ENCODE measurements at regions not wholly inside any gene's neighbourhood (a gene's known extent, or its start where the extent isn't known, plus 50 kb on each side); places are given as distances from the start of the nearest gene placed in this dataset.

GRCh38 chr4:101660607-101661006, 129.9 kb upstream of the BANK1 start:
- Histone ChIP-seq H3K4me2 (ENCODE audit: low read depth, low read length, poor library complexity, severe bottlenecking) (no peak overlapping the region), H3K9ac (ENCODE audit: low read depth, low read length, poor library complexity, severe bottlenecking) (no peak overlapping the region), H4K20me1 (ENCODE audit: insufficient read depth, low read length, poor library complexity, severe bottlenecking) (no peaks in the 10 kb centered on the region), H3K9me3 (ENCODE audit: insufficient read depth, low read depth, low read length) (no peaks in the 10 kb centered on the region), H3K36me3 (ENCODE audit: insufficient read depth, low read length) (no peaks in the 10 kb centered on the region), H3K9me2 (replicated peaks; ENCODE audit: low read depth, low read length) (no peaks in the 10 kb centered on the region), H2AFZ (ENCODE audit: low read length) (no peak overlapping the region), H3K27me3 (ENCODE audit: insufficient read depth, low read length, poor library complexity, severe bottlenecking) (no peaks in the 10 kb centered on the region), H3F3A (ENCODE audit: low read depth) (no peaks in the 10 kb centered on the region), H3K4me3 (ENCODE audit: low read length, poor library complexity, severe bottlenecking) (no peak overlapping the region), H3K4me1 (ENCODE audit: insufficient read depth, low read length, poor library complexity, severe bottlenecking) (no peaks in the 10 kb centered on the region), H3K79me2 (ENCODE audit: insufficient read depth, low read length) (no peaks in the 10 kb centered on the region)
- TF ChIP-seq EZH2phosphoT487 (IDR thresholded peaks at IDR 0.05; ENCODE audit: borderline replicate concordance) (no peak), CTCF (conservative IDR thresholded peaks at IDR 0.05; ENCODE audit: low read length) (no peak)

- no peak overlapping the region for H3K4me3 ChIP-seq (ENCODE audit: low read length, poor library complexity, severe bottlenecking)
- H3K79me2 ChIP-seq (ENCODE audit: insufficient read depth, low read length) = no peaks in the 10 kb centered on the region
- no peak overlapping the region for H3K4me2 ChIP-seq (ENCODE audit: low read depth, low read length, poor library complexity, severe bottlenecking)
- H3F3A ChIP-seq (ENCODE audit: low read depth) = no peaks in the 10 kb centered on the region
- H3K9me3 ChIP-seq (ENCODE audit: insufficient read depth, low read depth, low read length) = no peaks in the 10 kb centered on the region
- H3K27me3 ChIP-seq (ENCODE audit: insufficient read depth, low read length, poor library complexity, severe bottlenecking) = no peaks in the 10 kb centered on the region
- no peaks in the 10 kb centered on the region for H3K4me1 ChIP-seq (ENCODE audit: insufficient read depth, low read length, poor library complexity, severe bottlenecking)
- H3K9ac ChIP-seq (ENCODE audit: low read depth, low read length, poor library complexity, severe bottlenecking) = no peak overlapping the region
- H3K9me2 ChIP-seq (replicated peaks; ENCODE audit: low read depth, low read length) = no peaks in the 10 kb centered on the region
- no peaks in the 10 kb centered on the region for H3K36me3 ChIP-seq (ENCODE audit: insufficient read depth, low read length)
- H4K20me1 ChIP-seq (ENCODE audit: insufficient read depth, low read length, poor library complexity, severe bottlenecking) = no peaks in the 10 kb centered on the region
- H2AFZ ChIP-seq (ENCODE audit: low read length) = no peak overlapping the region
- TF ChIP-seq CTCF (conservative IDR thresholded peaks at IDR 0.05; ENCODE audit: low read length) (no peak), EZH2phosphoT487 (IDR thresholded peaks at IDR 0.05; ENCODE audit: borderline replicate concordance) (no peak)
Measured at GRCh38 chr4:101655857-101656256, 134.7 kb upstream of the BANK1 start.

- H3F3A ChIP-seq (ENCODE audit: low read depth) = no peaks in the 10 kb centered on the region
- H3K4me2 ChIP-seq (ENCODE audit: low read depth, low read length, poor library complexity, severe bottlenecking) = no peak overlapping the region
- H3K4me1 ChIP-seq (ENCODE audit: insufficient read depth, low read length, poor library complexity, severe bottlenecking) = no peaks in the 10 kb centered on the region
- no peaks in the 10 kb centered on the region for H3K27me3 ChIP-seq (ENCODE audit: insufficient read depth, low read length, poor library complexity, severe bottlenecking)
- TF ChIP-seq CTCF (conservative IDR thresholded peaks at IDR 0.05; ENCODE audit: low read length) = no peak
- TF ChIP-seq EZH2phosphoT487 (IDR thresholded peaks at IDR 0.05; ENCODE audit: borderline replicate concordance) = no peak
- no peaks in the 10 kb centered on the region for H3K79me2 ChIP-seq (ENCODE audit: insufficient read depth, low read length)
- H3K9me3 ChIP-seq (ENCODE audit: insufficient read depth, low read depth, low read length) = no peaks in the 10 kb centered on the region
- no peaks in the 10 kb centered on the region for H3K9me2 ChIP-seq (replicated peaks; ENCODE audit: low read depth, low read length)
- H4K20me1 ChIP-seq (ENCODE audit: insufficient read depth, low read length, poor library complexity, severe bottlenecking) = no peaks in the 10 kb centered on the region
- H3K4me3 ChIP-seq (ENCODE audit: low read length, poor library complexity, severe bottlenecking) = no peak overlapping the region
- no peaks in the 10 kb centered on the region for H3K36me3 ChIP-seq (ENCODE audit: insufficient read depth, low read length)
- no peak overlapping the region for H2AFZ ChIP-seq (ENCODE audit: low read length)
- H3K9ac ChIP-seq (ENCODE audit: low read depth, low read length, poor library complexity, severe bottlenecking) = no peak overlapping the region
Measured at GRCh38 chr4:101655005-101655404, 135.5 kb upstream of the BANK1 start.

All from Loucy (cell line).